Thoracic aorta (tissue), 2 donors: ENCODE measurements at regions not wholly inside any gene's neighbourhood (a gene's known extent, or its start where the extent isn't known, plus 50 kb on each side); places are given as distances from the start of the nearest gene placed in this dataset.

Experiments
- ATAC-seq: fragments of 150-250 bp; one replicate; pipeline ENCODE4 v1.8.0; 2017; ENCODE audit warnings: low read depth; ENCODE audit not compliant: insufficient number of reproducible peaks, low FRiP score
- DNase-seq: peaks from one replicate; pipeline ENCODE4 v3.0.0-alpha.2; 2020; ENCODE audit warnings: low spot score
- H3K27ac ChIP-seq, 2 donors: fragments of 200-600 bp; sonication (generic); 1 replicate in 1 of 2; 2 replicates in 1 of 2; pipeline ENCODE4 v1.5.1; 2016; ENCODE audit warnings: mild to moderate bottlenecking in 2 of 2, moderate library complexity in 2 of 2
- H3K27me3 ChIP-seq: fragments of 200-600 bp; sonication (generic); replicated peaks from 2 replicates; pipeline ENCODE4 v1.6.0; 2016; ENCODE audit warnings: mild to moderate bottlenecking; ENCODE audit not compliant: insufficient read depth
- H3K36me3 ChIP-seq: fragments of 200-600 bp; sonication (generic); one replicate; pipeline ENCODE4 v1.5.1; 2016
- H3K4me1 ChIP-seq, 2 donors: fragments of 200-600 bp; sonication (generic); 1 replicate in 1 of 2; 2 replicates in 1 of 2; pipeline versions ENCODE4 v1.5.1 to v1.6.0; 2016; ENCODE audit warnings: low read depth in 2 of 2, mild to moderate bottlenecking in 1 of 2; ENCODE audit not compliant: control insufficient read depth in 1 of 2
- H3K4me3 ChIP-seq: fragments of 200-600 bp; sonication (generic); 2 replicates; pipeline ENCODE4 v1.5.1; 2016; ENCODE audit warnings: mild to moderate bottlenecking
- H3K9me3 ChIP-seq: fragments of 200-600 bp; sonication (generic); 2 replicates; pipeline ENCODE4 v1.5.1; 2016
- CTCF ChIP-seq: fragments of 200-600 bp; sonication (generic); IDR thresholded peaks from one replicate; pipeline ENCODE4 v1.5.1; 2019; ENCODE audit warnings: antibody characterized with exemption

- Histone ChIP-seq H3K27ac (no peak overlapping the region), H3K27me3 (no peaks in the 10 kb centered on the region), H3K9me3 (peaks cover 2% of the 10 kb centered on the region), H3K4me1 (no peaks in the 10 kb centered on the region), H3K4me3 (no peak overlapping the region), H3K36me3 (no peaks in the 10 kb centered on the region)
- ATAC-seq (no peak), DNase-seq (no peak)
- no peak for TF ChIP-seq CTCF
Observed at GRCh38 chr5:145389047-145389446, 446.1 kb downstream of the PRELID2 start.

- no peak overlapping the region for H3K27ac ChIP-seq
- no peak for DNase-seq
- no peak for TF ChIP-seq CTCF
- H3K36me3 ChIP-seq: peaks cover 6% of the 10 kb centered on the region
- peaks cover 6% of the 10 kb centered on the region for H3K9me3 ChIP-seq
- H3K27me3 ChIP-seq: no peaks in the 10 kb centered on the region
- no peak for ATAC-seq
- H3K4me3 ChIP-seq: no peak overlapping the region
- H3K4me1 ChIP-seq: no peaks in the 10 kb centered on the region
Observed at GRCh38 chr5:145385276-145385675, 449.9 kb downstream of the PRELID2 start.

- DNase-seq: no peak
- Histone ChIP-seq H3K9me3 (peaks cover 35% of the 10 kb centered on the region), H3K4me3 (no peak overlapping the region), H3K27me3 (no peaks in the 10 kb centered on the region), H3K36me3 (peaks cover 6% of the 10 kb centered on the region), H3K4me1 (no peaks in the 10 kb centered on the region), H3K27ac (no peak overlapping the region)
- TF ChIP-seq CTCF: no peak
- no peak for ATAC-seq
Observed at GRCh38 chr5:145378226-145378625, 456.9 kb downstream of the PRELID2 start.

- no peak for DNase-seq
- peaks cover 34% of the 10 kb centered on the region for H3K9me3 ChIP-seq
- no peak for TF ChIP-seq CTCF
Observed at GRCh38 chr5:145375521-145375920, 459.6 kb downstream of the PRELID2 start.

GRCh38 chr5:145365464-145365863, 469.7 kb downstream of the PRELID2 start:
- ATAC-seq: no peak
- Histone ChIP-seq H3K27me3 (no peaks in the 10 kb centered on the region), H3K9me3 (no peaks in the 10 kb centered on the region), H3K36me3 (no peaks in the 10 kb centered on the region), H3K4me3 (no peak overlapping the region), H3K27ac (no peak overlapping the region), H3K4me1 (peaks cover 4 to 8% of the 10 kb centered on the region in 2 donors)
- DNase-seq: no peak
- TF ChIP-seq CTCF: no peak

More at GRCh38 chr5:145375521-145375920, 459.6 kb downstream of the PRELID2 start:
- Histone ChIP-seq H3K36me3 (no peaks in the 10 kb centered on the region), H3K27ac (no peak overlapping the region), H3K27me3 (no peaks in the 10 kb centered on the region), H3K4me1 (no peaks in the 10 kb centered on the region), H3K4me3 (no peak overlapping the region)
- ATAC-seq: no peak
